NOMO-1 treated with dmso at 0.1 percent for 144 hours (cell line): ENCODE measurements at regions not wholly inside any gene's neighbourhood (a gene's known extent, or its start where the extent isn't known, plus 50 kb on each side); places are given as distances from the start of the nearest gene placed in this dataset.
"Not testable (repeated sequence)": the region's sequence is repeated elsewhere in the genome, so short reads cannot be mapped to it uniquely, and the experiment has no call there.

ENCODE experiments used
- DNase-seq: peaks from one replicate; lab custom pipeline; 2025; ENCODE audit not compliant: unreplicated experiment; lab: John Stamatoyannopoulos, UW

DNA sequence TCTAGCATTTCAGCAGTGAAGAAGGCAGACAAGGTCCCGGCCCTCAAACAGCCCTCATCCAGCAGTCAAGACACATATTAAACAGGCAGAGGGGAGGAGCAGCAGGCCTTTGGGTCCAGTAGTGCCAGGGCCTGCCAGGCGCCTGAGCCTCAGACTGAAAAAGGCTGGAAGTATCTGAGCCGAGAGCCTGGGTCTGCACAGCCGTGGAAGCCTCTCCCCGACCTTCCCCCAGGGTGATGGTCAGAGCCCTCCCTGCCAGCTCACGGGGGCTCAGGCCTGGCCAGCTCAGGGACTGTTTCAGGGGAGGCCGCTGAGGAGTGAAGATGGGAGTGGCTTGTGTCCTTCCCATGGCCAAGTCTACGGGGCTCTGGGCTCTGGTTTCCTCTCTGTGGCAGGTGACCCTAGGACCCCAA lies 565.2 kb downstream of the PTPRU start:
- no peak for DNase-seq

DNA sequence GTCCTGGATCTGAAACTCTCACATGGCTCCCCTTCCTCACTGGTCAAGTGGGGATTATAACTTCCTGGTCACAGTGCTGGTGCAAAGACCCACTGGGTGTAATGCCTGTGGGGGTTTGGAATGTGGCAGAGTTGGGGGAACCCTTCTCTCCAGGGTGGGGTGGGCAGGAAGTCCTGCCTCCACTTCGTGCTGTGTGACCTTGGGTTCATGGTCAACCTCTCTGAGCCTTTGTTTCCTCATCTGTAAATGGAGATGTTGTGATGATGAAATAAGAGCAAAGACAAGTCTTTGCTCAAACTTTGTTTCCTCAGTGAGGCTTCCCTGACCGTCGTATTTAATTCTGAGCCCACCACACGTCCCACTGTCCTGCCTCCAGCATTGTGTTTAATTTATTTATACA lies 564.7 kb downstream of the PTPRU start:
- no peak for DNase-seq

DNA sequence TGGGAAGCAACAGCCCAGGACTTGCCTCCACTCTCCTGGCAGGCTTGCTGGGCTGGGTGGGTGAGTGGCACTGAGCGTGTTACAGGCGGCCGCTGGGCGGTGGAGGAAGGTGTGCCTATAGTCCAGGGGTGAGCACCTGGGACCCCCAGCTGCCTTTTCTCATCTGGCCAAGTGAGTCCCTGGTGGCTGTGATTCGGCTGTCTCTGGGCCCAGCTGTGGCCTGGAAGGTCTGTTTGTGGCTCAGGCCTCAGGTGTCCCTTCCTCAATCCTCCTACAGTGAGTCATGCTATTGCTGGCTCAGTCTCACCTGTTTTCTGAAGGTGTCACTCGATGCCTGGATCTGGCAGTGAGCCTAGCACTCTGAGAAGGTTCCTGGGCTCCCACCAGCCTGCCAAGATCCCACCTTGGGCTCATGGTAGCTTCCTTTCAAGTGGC lies 564.2 kb downstream of the PTPRU start:
- DNase-seq, result no peak

DNA sequence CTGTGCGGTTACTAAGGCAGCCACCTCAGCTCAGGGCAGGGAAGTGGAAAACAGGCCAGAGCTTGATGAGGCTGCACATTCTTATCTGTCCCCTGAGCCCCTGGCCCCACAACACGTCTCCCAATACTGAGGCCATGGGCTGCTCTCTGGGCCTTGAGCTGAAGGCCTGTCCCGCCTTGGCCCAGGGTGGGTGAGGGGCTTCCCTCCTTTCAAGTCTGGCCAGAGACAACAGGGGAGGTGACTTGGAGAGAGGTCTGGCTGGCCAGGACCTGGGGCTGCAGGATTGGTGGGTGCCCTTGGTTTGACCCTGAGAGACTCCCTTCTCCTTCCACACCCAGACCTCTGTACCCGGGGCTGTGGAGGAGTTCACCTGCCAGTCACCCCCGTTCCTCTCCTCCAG lies 563.8 kb downstream of the PTPRU start:
- no peak for DNase-seq

DNA sequence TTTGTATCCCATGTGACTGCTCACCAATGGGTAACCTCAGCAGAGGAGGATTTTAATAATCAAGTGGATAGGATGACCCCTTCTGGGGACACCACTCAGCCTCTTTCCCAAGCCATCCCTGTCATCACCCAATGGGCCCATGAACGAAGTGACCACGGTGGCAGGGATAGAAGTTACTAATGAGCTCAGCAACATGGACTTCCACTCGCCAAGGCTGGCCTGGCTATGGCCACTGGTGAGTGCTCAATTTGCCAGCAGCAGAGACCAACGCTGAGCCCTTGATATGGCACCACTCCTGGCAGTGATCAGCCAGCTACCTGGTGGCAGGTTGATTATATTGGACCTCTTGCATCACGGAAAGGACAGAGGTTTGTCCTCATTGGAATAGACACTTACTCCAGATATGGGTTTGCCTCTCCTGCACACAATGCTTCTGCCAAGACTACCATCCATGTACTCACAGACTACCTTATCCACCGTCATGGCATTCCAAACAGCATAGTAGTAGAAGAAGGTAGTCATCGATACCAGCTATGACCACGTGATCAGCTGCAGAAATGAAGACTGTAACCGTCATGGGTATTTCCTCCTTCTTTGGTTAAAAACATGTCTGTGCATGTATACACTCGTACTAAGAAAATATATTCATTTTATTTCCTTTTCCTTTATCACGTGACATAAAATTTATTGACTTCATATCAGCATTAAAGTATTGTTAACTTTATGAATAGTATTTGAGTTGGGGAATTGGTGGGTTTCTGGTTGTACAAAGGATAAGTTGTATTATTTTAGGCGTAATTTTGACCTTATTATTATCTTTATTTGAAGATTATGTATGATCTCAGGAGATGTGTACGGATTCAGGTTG lies 562.6 kb downstream of the PTPRU start:
- no peak for DNase-seq

DNA sequence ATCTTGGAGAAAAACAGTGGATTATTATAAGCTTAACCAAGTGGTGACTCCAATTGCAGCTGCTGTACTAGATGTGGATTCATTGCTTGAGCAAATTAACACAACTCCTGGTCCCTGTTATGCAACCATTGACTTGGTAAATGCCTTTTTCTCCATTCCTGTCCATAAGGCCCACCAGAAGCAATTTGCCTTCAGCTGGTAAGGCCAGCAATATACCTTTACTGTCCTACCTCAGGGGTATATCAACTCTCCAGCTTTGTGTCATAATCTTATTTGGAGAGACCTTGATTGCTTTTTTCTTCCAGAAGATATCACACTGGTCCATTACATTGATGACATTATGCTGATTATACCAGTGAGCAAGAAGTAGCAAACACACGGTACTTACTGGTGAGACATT lies 560.8 kb downstream of the PTPRU start:
- DNase-seq, result not testable (repeated sequence)

DNA sequence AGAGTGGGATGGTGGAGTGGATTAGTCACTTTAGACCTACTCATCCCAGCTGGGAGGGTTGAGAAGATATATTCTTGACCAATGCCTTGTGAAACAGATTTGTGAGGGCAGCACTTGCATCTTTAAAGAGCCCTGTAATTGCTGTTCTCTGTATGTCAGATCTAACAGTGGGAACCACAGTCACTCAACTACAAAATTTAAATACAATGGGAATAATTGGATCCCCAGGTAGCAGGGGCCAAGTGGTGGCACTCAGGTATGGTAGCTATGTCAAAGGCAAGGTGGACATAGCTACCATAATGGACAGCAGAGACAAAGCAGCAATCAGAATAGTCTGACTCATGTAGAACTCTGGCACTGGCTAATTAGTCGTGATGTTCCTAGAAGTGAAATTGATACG lies 559.6 kb downstream of the PTPRU start:
- DNase-seq, result not testable (repeated sequence)

DNA sequence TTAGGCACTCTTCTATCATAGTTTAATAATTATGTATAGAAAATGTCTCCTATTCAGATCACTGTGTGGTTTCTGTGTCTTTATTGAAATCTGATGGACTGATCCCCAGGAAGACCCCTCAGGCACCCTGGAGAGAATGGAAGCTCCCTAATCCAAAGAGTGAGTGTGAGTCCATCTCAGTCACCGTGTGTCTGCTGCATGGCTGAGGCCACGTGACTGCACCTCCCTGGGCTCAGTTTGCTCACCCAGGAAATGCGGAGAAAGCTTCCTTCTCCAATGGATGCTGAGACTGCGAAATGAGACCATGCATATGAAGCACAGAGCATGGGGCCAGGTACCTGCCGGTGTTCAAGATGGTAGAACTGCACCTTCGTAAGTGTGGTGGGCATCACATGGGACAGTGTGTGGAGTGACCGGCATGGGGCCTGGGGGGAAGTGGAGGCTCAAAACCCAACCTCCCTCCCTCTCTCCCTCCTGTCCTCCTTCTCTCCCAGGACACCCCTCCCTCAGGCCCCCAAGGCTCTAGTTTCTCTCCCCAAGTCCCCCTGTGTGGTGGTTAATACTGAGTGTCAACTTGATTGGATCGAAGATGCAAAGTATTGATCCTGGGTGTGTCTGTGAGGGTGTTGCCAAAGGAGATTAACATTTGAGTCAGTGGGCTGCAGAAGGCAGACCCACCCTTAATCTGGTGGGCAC lies 557.5 kb downstream of the PTPRU start:
- DNase-seq, result no peak

DNA sequence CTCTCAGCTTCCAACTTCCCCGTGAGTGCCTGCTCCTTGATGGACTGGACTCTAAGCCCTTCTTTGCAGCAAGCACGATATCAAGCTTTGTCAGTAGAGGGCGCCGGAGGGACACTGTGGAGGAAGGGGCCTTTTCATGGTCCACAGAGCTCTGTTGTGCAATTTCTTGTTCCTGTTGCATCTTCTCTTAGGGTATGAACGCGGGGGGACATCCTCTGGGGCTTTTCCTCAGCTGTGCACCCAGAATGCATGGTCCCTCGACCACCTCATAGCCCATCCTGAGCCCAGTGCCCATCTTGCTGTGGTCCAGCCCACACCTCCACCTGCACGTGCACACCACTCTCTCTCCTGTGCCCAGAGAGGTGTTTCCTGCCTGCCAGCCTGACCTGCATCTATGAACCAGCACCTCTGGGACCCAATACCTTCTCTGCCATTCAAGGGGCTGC lies 556.8 kb downstream of the PTPRU start:
- DNase-seq, result peak; percentile 61

DNA sequence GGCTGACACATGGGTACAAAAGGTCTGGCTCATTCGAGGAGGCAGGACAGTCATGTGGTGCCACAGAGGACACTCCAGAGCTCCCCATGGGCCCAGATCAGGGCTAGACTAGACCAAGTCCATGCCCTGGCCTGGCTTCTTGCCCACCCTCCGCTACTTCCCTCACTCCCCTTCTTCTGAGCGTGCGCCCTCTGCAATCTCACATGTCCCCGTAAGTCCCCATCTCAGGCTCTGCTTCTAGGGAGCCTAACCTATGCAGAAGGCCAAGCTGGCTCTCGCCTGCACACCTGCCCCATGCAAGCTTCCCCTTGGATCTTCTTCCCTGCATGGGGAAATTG lies 553.6 kb downstream of the PTPRU start:
- no peak for DNase-seq

DNA sequence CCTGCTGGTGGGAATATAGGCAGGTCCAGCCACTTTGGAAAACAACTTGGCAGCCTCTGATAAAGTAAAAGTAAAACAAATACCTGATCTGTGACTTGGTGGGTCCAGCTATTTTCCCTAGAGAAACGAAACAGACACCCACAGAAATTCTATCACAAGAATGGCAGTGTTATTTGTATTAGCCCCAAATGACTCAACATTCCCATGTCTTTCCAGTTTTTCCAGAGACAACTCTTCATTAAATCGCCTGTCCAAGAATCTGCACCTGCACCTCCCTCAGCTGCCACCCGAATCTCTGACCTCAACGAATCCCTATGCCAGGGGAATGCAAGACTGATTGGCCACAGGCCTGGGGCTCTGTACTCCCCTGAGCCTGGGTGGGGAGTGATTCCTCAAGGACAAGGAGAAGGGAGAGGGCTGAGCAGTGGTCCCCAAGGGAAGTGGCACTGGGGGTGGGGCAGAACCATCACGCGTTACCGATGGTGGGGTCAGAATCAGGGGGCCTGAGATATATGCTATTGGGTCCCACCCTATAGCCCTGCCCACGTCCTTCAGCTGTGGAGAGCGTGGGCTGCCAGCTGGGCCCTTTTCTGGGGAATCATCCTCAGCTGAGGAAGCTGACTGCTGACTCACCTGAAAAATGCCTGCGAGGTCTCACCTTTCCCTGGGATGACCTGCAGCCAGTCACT lies 553.0 kb downstream of the PTPRU start:
- no peak for DNase-seq

DNA sequence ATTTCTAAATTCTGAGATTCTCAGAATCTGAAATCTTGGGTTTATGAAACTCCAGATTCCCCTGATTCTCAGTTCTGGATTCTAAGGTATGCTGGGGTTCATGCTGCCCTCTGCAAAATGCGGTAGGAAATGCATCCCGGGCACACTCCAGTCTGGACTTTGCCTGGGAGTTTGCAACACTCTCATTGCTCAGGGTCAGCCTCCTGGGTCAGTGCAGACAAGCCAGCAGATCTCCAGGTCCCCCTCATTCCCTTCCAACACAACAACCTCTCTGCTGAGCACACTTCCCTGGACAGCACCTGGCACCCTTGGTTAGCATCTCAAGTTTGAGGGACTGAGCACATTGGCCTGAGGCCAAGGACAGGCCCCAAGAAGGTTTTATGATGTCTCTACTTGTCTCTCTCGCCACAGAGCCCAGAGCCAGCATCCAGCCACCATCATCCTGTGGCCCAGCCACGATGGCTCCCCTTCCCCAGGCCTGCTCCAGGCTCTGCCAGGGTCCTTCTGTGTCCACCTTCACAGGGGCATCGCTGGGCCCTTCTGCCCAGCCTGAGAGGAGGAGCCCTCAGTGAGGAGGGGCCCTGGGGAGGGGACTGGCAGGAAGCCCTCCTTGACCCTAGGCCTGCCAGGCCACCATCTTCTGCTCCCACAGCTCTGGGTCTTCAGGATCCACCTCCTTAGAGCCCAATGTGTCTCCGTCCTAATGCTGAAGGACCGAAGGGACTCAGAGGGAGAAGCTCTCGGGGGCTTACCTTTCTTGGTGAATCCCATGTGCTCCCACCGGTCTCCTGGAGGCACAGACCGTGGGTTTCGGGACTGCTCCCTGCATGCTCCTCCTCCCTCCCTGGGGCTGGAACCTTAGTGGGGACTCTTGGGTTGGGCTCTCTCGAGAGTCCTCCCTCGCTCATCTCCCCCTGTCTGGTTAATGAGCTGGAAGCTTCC lies 550.7 kb downstream of the PTPRU start:
- no peak for DNase-seq

DNA sequence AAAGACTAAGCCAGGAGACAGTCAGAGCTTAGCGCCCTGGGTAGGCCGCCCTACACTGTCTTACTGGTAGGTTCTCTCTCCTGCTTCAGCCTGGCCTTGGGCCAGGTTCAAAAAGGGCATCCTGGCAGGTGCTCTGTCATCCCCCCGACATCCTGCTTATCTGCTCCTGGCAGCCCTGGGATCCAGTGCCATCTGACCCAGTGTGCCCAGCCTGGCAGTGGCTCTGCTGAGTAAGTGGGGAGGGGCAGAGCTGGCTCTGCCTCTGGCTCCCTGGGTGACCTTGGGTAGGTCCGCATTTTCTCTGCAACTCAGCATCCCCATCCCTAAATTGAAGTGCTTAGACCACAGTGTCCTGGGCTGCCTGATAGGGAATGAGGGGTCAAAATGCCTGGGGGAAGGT lies 549.9 kb downstream of the PTPRU start:
- DNase-seq, result no peak

DNA sequence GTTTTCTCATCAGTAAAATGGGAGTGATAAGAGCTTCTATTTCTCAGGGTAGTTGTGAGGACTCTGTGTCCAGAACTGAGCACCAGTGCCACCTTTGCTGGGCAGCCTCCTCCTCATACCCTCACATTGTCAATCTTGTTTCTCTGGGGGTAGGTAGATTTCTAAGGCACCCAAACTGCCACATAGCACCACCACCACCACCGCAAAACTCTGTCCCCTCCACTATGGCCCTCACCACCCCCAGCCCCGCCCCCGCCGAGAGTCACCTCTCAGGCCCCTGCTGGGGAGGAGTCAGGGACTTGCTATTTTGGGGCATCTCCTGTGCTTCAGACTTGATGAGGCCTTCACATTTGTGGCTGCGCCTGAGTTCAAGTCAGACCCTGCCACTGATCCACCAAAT lies 549.2 kb downstream of the PTPRU start:
- no peak for DNase-seq

DNA sequence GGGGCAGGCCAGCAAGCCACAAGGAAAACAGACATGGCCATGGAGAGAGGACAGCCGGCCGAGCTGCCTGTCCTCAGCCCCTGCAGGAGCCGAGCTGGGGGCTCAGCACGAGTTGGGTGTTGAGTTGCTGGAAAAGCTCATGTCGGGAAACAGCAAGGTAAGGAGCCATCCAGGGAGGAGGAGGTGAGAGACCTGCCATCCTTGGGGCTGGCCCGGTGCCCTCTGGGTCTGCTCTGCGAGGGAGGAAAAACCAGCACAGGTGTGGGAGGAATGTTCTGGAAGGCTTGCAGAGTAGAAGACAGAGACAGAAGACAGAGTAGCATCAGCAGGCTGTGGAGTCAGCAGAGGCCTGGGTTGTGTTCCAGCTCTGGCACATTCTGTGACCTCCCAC lies 548.8 kb downstream of the PTPRU start:
- no peak for DNase-seq

DNA sequence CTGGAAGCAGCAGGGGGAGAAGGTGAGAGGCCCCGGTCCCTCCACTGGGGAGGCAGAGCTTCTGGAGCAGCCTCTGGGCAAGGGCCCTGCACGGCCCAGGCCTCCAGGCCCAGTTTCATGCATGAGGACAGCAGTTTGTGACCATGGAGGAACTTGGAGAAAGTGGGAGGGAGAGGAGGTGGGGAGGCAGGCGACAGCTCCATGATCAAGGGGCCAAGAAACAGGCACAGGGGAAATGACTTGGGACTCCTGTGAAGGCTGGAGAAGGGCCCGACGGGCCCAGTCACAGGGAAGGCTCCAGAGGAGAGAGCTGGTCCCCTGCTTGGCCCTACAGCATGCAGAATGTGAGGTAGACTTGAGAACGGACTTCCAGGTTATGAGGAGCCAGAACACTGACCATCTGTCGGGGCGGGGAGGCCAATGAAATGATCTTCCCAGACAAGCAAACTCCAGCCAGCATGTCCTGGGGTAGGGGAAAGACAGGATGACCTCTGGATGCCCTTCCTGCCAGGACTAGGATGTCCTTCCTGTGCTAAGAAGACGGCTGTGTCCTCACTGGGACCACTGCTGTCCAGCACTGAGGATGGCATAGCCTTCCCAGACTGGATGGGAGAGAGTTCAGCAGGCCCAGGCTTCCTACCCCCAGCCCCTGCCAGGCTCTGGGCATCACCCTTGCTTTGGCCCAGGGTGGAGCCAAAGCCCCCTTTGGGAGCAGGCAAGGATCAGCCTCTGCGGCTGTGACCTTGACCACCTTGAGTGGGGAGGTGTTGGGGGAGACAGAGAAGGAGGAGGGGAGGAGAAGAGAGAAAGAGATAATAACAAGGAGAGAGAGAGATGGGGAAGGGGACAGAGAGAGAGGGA lies 548.2 kb downstream of the PTPRU start:
- DNase-seq, result no peak

DNA sequence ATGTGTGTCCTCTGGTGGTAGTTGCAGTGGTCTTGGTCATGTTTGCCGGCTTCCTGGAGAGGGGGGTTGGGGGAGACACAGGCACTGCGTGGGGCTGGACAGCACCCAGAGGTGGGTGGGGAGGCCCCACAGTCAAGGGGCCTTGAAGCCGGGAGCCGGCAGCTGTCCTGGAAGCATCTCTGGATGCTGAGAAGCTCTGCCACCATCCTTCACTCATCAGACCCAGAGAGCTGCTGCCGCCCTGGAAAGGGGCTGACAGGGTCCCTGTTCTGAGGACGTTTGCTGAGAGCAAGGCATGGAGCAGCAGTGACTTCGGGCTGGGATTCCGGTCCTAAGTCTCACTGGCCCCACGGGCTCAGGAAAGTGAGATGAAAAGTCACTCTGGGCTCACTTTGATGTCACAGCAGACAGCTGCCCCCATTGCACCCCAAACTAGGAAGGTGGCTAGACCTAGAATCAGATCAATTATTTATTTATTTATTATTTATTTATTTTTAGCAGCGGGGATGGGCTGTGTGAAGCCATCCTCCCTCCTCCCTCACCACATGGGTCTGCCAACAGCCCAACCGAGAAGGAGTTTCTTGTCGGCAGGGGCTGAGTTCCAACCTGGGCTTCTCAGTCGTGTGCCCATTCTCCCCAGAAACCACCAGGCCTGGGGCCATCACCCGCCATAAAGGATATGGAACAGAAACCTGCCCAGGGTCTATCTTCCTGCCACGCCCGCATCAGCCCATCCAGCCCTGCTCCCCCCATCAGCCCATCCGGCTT lies 547.4 kb downstream of the PTPRU start:
- no peak for DNase-seq

DNA sequence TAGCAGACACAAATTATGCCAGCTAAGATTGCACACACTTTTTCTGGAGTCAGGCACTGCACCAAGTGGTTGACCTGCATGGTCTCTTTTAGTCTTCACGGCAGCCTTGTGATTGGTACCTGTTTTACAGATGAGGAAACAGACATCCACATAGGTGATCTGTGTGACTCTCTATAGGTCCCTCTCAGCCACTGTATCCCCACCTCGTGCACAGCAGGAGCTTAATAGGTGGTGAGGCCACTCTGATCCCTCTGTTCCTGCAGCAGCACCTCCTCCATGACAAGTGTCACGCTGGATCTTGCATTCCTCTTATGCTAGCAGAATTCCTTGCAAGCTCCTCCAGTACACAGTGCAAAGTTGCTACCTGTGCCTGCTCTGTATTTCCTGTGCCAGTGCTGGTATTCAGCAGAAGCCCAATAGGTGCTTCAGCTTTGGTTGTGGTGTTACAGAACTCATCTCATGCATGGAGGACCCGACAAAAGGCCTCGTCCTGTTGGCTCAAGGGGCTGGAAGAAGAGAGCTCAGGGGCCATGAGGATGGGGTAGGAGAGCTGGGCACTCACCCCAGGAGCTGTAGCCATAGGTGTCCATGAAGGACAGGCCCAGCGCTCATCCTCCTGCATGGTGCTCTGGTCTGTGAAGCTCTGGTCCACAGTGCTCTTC lies 546.7 kb downstream of the PTPRU start:
- DNase-seq, result no peak

DNA sequence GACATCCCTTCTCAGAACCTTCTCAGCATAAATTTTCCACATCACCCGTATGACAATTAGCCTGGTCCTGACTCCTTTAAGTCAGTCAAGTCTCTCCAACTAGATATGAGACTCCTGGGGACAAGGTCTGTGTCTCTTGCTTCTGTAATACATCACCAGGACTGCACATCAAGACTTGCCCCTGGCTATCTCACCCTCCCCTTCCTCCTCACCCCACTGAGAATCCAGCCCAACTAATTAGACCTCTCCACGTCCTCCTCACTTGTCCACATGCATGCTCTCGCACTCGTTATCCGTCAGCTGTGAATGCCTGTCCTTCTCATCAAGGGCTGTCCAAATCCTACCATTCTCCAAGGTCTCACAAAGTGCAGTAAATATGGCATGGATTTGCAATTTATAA lies 542.8 kb downstream of the PTPRU start:
- DNase-seq, result no peak
